ENCODE measurements at regions not wholly inside any gene's neighbourhood (a gene's known extent, or its start where the extent isn't known, plus 50 kb on each side); places are given as distances from the start of the nearest gene placed in this dataset.
"Not testable (repeated sequence)": the region's sequence is repeated elsewhere in the genome, so short reads cannot be mapped to it uniquely, and the experiment has no call there.

GRCh38 chr5:125999271-126000030, 423.8 kb upstream of the GRAMD2B start:
- not testable (repeated sequence) for DNase-seq (ENCODE audit: low spot score); ATAC-seq

GRCh38 chr5:126000507-126000906, 422.7 kb upstream of the GRAMD2B start:
- no peak for DNase-seq (ENCODE audit: low spot score)
- no peak for ATAC-seq

DNA sequence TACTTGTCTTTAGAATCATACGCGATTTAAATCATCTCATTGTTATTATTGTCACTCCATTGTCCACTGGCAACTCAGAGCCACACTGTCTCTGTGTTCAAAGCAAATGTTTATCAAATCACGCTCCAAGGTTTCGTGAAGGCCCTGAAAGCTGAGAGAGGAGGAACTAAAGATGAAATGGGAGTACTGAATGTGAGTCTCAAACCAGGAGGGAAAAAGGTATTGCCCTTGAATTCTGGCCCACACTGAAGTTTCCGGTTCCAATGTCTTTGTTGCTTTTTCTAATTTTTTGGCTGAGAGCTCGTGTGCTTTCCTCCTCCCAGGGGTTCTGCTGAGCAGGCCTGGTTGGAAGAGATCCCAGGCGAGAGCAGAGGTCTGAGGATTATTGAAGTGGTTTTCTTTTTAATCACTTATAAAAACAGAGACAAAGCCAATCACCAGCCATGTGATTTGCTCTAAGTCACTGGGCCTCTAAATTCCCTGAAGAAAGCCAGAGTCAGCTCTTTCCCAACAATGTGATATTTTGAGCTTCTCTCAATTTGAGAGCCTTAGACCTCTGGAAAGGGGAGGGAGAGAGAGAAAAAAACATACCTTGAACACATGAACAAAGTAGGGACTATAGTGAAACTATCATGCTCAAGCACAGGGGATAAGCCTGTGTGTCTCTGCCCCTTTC, 420.8 kb upstream of the GRAMD2B start:
- ATAC-seq = peak; percentile 95
- DNase-seq (ENCODE audit: low spot score) = peak; percentile 73

DNA sequence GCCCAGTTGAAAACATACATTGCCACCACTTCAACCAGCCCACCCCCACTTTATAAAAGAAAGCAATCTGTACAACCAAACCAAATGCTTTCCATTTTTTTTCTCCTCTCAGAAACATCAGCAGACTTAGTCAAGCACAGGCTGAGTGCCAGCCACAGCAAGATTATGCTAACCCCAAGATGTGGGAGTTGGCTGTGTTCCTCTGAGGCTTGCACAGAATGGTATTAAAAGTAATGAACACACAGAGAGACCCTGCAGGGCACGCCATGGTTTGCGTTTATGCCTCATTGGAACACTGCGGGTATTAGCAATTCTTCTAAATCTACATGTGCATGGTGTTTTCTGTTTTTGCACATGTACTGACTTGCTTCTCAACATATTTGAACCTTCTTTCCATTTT, 419.9 kb upstream of the GRAMD2B start:
- ATAC-seq = no peak

GRCh38 chr5:126004636-126005035, 418.6 kb upstream of the GRAMD2B start:
- DNase-seq (ENCODE audit: low spot score) (no peak), ATAC-seq (no peak)

More for the DNA sequence above, 419.9 kb upstream of the GRAMD2B start:
- DNase-seq (ENCODE audit: low spot score) = no peak

DNA sequence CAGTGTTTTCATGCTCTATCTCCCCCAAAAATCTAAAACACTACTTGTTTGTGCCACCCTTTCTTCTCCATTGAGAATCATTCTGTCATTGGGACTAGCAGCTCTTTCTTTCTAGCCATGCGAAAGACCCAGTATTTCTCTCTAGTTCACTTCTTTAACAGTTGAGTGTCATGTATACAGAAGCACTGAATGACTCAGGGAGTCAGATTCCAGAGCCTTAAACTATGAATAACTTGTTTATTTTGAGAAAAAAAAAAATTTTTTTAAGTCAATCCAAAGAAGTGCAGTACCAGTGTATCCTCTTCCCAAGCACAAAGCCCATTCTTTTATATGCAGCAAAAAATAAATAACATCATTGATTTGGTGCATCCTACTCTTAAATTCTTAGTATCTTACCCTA, 415.4 kb upstream of the GRAMD2B start:
- ATAC-seq = no peak
- DNase-seq (ENCODE audit: low spot score) = no peak

DNA sequence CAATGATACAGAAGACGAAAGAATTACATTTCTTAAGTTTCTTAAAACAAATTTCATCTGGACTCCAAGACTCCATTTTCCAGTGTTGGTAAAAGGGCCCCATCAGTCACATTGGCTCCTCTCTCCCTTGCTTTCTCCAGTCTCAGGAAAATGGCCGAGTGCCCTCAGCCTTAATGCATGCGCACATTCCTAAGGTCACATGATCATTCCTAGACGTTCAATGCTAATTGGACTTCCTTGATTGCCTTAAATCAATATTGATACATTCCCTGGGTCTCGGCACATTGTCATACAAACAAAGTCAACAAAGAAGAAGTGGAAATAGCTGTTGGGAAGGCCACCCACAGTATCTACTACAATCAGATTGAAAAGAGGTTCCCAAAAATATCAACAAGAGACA, 413.6 kb upstream of the GRAMD2B start:
- ATAC-seq = no peak

DNA sequence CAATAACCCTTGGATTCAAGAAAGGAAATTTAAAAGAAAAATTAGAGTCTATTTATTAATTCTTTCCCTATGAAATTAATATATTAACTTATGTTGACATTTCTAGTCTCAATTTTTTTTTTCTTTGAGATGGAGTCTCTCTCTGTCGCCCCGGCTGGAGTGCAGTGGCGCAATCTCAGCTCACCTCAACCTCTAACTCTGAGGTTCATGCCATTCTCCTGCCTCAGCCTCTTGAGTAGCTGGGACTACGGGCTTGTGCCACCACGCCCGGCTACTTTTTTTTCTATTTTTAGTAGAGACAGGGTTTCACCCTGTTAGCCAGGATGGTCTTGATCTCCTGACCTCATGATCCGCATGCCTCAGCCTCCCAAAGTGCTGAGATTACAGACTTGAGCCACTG, 411.7 kb upstream of the GRAMD2B start:
- DNase-seq (ENCODE audit: low spot score); ATAC-seq: not testable (repeated sequence)

More for the DNA sequence above, 413.6 kb upstream of the GRAMD2B start:
- no peak for DNase-seq (ENCODE audit: low spot score)

DNA sequence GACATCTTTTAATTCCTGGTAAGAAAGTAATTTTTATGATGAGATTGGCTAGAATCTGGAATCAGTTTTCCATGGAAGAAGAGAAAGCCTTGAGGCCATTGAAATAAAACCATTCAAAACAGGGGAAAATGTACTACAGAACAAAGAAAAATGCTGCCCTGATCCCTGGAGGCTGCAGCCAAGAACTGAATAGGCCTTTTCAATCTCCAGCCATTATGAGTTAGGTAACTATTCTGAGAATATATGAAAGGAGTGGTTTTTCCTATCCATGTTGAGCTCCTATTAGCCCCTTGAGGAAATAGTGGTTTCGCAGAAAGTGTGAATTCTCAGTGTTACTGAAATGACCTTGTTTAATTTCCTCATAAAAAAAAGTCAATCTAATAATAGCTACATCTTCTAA, 408.5 kb upstream of the GRAMD2B start:
- DNase-seq (ENCODE audit: low spot score) = no peak
- no peak for ATAC-seq

- no peak for DNase-seq (ENCODE audit: low spot score)
- peak; percentile 87 for ATAC-seq
Observed at GRCh38 chr5:126015235-126016181, 407.7 kb upstream of the GRAMD2B start.

- DNase-seq (ENCODE audit: low spot score) (peak; percentile 64), ATAC-seq (peak; percentile 92)
Observed at GRCh38 chr5:126016256-126016655, 407.0 kb upstream of the GRAMD2B start.

- ATAC-seq (no peak), DNase-seq (ENCODE audit: low spot score) (no peak)
Observed at GRCh38 chr5:126017096-126017495, 406.1 kb upstream of the GRAMD2B start.

GRCh38 chr5:126020770-126021169, 402.4 kb upstream of the GRAMD2B start:
- DNase-seq (ENCODE audit: low spot score) (no peak), ATAC-seq (no peak)

DNA sequence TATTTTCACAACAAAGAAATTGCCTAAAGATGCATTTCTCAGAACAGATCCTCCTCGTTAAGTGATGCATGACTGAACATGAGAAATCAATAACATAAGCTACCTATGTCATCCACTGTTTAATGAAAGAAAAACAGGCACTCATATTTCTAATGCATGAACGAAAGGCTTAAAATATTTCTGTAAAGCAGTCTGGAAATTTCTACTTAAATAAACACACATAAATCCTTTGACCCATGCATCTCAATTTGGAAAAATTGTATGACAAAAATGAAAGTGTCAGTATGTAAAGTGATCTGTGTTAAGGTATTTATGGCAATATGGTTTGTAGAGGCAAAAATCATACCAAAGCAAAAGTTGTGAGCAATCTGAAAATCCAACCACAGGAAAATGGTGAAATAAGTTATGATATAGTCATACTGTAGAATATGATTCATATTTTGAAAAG, 399.2 kb upstream of the GRAMD2B start:
- ATAC-seq (no peak), DNase-seq (ENCODE audit: low spot score) (no peak)

DNA sequence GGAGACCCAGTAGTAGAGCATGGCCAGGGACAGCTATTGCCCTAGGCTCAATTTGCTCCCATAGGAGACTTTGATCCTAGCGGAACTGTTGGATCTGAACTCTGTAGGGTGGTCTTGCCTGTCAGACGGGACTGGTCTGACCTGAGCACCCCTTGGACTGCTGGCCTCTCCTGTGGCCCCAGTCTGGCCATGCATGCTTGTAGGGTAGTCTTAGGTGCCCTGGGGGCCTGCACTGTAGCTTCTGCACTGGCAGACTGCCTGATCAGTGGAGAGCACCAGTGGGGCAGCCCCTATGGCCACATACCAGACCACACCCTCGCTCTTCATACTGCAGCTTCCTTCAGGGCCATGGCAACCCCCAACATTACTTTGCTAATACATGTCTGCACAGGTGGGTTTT, 396.1 kb upstream of the GRAMD2B start:
- DNase-seq (ENCODE audit: low spot score) (no peak), ATAC-seq (no peak)

- DNase-seq (ENCODE audit: low spot score) (no peak), ATAC-seq (no peak)
Observed at GRCh38 chr5:126027652-126028051, 395.6 kb upstream of the GRAMD2B start.

DNA sequence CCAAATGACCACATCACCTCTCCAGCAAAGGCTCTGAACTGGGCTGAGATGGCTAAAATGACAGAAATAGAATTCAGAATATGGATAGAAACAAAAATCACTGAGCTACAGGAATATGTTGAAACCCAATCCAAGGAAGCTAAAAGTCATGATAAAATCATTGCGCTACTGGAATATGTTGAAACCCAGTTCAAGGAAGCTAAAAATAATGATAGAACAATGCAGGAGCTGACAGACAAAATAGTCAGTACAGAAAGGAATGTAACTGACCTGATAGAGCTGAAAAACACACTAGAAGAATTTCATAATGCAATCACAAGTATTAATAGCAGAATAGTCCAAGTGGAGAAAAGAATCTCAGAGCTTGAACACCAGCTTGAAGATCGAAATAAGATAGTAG, 394.9 kb upstream of the GRAMD2B start:
- no peak for DNase-seq (ENCODE audit: low spot score)
- no peak for ATAC-seq

DNA sequence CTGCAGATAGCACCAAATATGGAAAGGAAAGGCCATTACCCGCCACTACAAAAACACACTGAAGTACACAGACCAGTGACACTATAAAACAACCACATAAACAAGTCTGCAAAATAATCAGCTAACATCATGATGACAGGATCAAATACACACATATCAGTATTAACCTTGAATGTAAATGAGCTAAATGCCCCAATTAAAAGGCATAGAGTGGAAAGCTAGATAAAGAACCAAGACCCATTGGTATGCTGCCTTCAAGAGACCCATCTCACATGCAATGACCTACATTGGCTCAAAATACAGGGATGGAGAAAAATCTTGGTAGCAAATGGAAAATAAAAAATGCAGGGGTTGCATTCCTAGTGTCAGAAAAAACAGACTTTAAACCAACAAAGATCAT, 393.9 kb upstream of the GRAMD2B start:
- not testable (repeated sequence) for DNase-seq (ENCODE audit: low spot score); ATAC-seq

DNA sequence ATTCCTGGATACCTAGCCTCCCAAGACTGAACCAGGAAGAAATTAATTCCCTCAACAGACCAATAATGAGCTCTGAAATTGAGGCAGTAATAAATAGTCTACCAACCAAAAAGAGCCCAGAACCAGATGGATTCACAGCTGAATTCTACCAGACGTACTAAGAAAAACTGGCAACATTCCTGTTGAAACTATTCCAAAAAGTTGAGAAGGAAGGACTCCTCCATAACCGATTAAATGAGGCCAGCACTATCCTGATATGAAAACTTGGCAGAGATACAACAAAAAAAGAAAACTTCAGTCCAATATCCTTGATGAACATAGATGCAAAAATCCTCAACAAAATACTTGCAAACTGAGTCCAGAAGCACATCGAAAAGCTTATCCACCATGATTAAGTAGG, 392.5 kb upstream of the GRAMD2B start:
- DNase-seq (ENCODE audit: low spot score) (no peak), ATAC-seq (no peak)

- DNase-seq (ENCODE audit: low spot score) (no peak), ATAC-seq (peak; percentile 61)
Observed at GRCh38 chr5:126031989-126032716, 391.1 kb upstream of the GRAMD2B start.

GRCh38 chr5:126043688-126044087, 379.5 kb upstream of the GRAMD2B start:
- DNase-seq (ENCODE audit: low spot score) = no peak
- ATAC-seq = no peak

Measured in left lobe of liver (tissue), 2 donors.